ENCODE measurements at regions not wholly inside any gene's neighbourhood (a gene's known extent, or its start where the extent isn't known, plus 50 kb on each side); places are given as distances from the start of the nearest gene placed in this dataset.

GRCh38 chr6:4647414-4648365, 128.5 kb upstream of the CDYL start (continued):
- TF ChIP-seq SRSF1 (IDR thresholded peaks at IDR 0.05; ENCODE audit: low read depth, low read length), result no peak
- no peak for TF ChIP-seq ARHGAP35 (IDR thresholded peaks at IDR 0.05; ENCODE audit: partially characterized antibody)
- TF ChIP-seq ZBTB9 (CRISPR knock-in tag; IDR thresholded peaks at IDR 0.05), result 0 out of 2 replicates have a peak, but pooled peaks have one; percentile 48
- no peak for TF ChIP-seq ZNF239 (CRISPR knock-in tag; IDR thresholded peaks at IDR 0.05)
- no peak for TF ChIP-seq GATAD2B (IDR thresholded peaks at IDR 0.05; ENCODE audit: borderline replicate concordance)
- no peak for TF ChIP-seq BMI1 (IDR thresholded peaks at IDR 0.05; ENCODE audit: low read length)
- TF ChIP-seq SMARCA4 (IDR thresholded peaks at IDR 0.05), result no peak; the same call in 1 of the 2 replicates
- no peak for TF ChIP-seq BRD9 (IDR thresholded peaks at IDR 0.05; ENCODE audit: low read depth, partially characterized antibody)
- no peak; the same call in 1 of the 2 replicates for TF ChIP-seq EHMT2 (IDR thresholded peaks at IDR 0.05)
- TF ChIP-seq ZNF316 (IDR thresholded peaks at IDR 0.05), result no peak
- peak; percentile 76; the same call in 1 of the 2 replicates for TF ChIP-seq ZNF197 (CRISPR knock-in tag; IDR thresholded peaks at IDR 0.05; ENCODE audit: low read depth)
- peak; percentile 78 for TF ChIP-seq POLR2G (IDR thresholded peaks at IDR 0.05; ENCODE audit: low read depth, low read length)
- TF ChIP-seq CBX1 (IDR thresholded peaks at IDR 0.05; ENCODE audit: low read depth), result 0 out of 2 replicates have a peak, but pooled peaks have one; percentile 38
- TF ChIP-seq CUX1 (CRISPR knock-in tag; IDR thresholded peaks at IDR 0.05), result no peak
- peak; percentile 63; the same call in 1 of the 2 replicates for TF ChIP-seq NR2C2 (CRISPR knock-in tag; IDR thresholded peaks at IDR 0.05)
- no peak for TF ChIP-seq NR2C2 (tag; IDR thresholded peaks at IDR 0.05)
- TF ChIP-seq FOXK2 (conservative IDR thresholded peaks at IDR 0.05 in 1 of 2, IDR thresholded peaks at IDR 0.05 in 1 of 2; ENCODE audit: low read depth in 2 of 2), result peak; percentile 93
- TF ChIP-seq ATF4 (CRISPR knock-in tag; IDR thresholded peaks at IDR 0.05), result no peak
- no peak for TF ChIP-seq HMG20A (CRISPR knock-in tag; conservative IDR thresholded peaks at IDR 0.05)
- TF ChIP-seq PTBP1 (IDR thresholded peaks at IDR 0.05; ENCODE audit: low read depth, low read length), result no peak
- no peak for TF ChIP-seq ZNF551 (CRISPR knock-in tag; IDR thresholded peaks at IDR 0.05)

Measured in K562 (cell line).